GM13976 (cell line): ENCODE measurements at regions not wholly inside any gene's neighbourhood (a gene's known extent, or its start where the extent isn't known, plus 50 kb on each side); places are given as distances from the start of the nearest gene placed in this dataset.

Source experiments
- DNase-seq: peaks from one replicate; pipeline ENCODE4 v3.0.0; 2012; ENCODE audit warnings: low spot score
- CTCF ChIP-seq: IDR thresholded peaks from 2 replicates; pipeline ENCODE4 v1.5.1; 2012; ENCODE audit warnings: borderline replicate concordance, mild to moderate bottlenecking; ENCODE audit not compliant: insufficient read depth; ENCODE audit errors: extremely low read depth, missing control alignments, control extremely low read depth
- in situ Hi-C: fragments of 300-500 bp; cut with MboI; formaldehyde crosslinking; loops from one replicate; pipeline ENCODE4 v1.12.0; 2022; ENCODE audit warnings: low sequenced_read_pairs, mixed read lengths, inconsistent platforms; ENCODE audit not compliant: unreplicated experiment

GRCh38 chr3:117622171-117622841 is 912.7 kb downstream of the TUSC7 start:
- in situ Hi-C loops: no loop called here
- TF ChIP-seq CTCF: no peak
- DNase-seq: no peak

- in situ Hi-C loops: no loop called here
- no peak for DNase-seq
- no peak for TF ChIP-seq CTCF
Measured at GRCh38 chr3:117624424-117624823, 914.8 kb downstream of the TUSC7 start.

- in situ Hi-C loops: no loop called here
- no peak for TF ChIP-seq CTCF
- no peak for DNase-seq
Measured at GRCh38 chr3:117625174-117625573, 915.6 kb downstream of the TUSC7 start.

- in situ Hi-C loops: no loop called here
- no peak for DNase-seq
- TF ChIP-seq CTCF: no peak
Measured at GRCh38 chr3:117626577-117626976, 917.0 kb downstream of the TUSC7 start.

GRCh38 chr3:117628823-117629291 is 919.3 kb downstream of the TUSC7 start:
- TF ChIP-seq CTCF: no peak
- no peak for DNase-seq
- in situ Hi-C loops: no loop called here

GRCh38 chr3:117629505-117629904 is 919.9 kb downstream of the TUSC7 start:
- no peak for TF ChIP-seq CTCF
- DNase-seq: no peak
- in situ Hi-C loops: no loop called here
